Neural progenitor cell (in vitro differentiated cells): ENCODE measurements at regions not wholly inside any gene's neighbourhood (a gene's known extent, or its start where the extent isn't known, plus 50 kb on each side); places are given as distances from the start of the nearest gene placed in this dataset.

Source experiments
- DNase-seq: peaks from one replicate; pipeline ENCODE4 v3.0.0-alpha.2; 2016; ENCODE audit warnings: low spot score
- H2AFZ ChIP-seq: fragments of 200-600 bp; sonication (generic); replicated peaks from 2 replicates; pipeline ENCODE4 v1.6.1; 2016; ENCODE audit warnings: antibody characterized with exemption
- H3F3A ChIP-seq: fragments of 200-600 bp; sonication (generic); 2 replicates; pipeline ENCODE4 v1.6.1; 2016; ENCODE audit warnings: antibody characterized with exemption, low read depth
- H3K27ac ChIP-seq: fragments of 200-600 bp; sonication (generic); 2 replicates; pipeline ENCODE4 v1.5.1; 2016; ENCODE audit warnings: mild to moderate bottlenecking
- H3K27me3 ChIP-seq: fragments of 200-600 bp; sonication (generic); 2 replicates; pipeline ENCODE4 v1.6.1; 2016; ENCODE audit warnings: mild to moderate bottlenecking, moderate library complexity
- H3K36me3 ChIP-seq: fragments of 200-600 bp; sonication (generic); 2 replicates; pipeline ENCODE4 v1.5.1; 2016
- H3K4me1 ChIP-seq: fragments of 200-600 bp; sonication (generic); 2 replicates; pipeline ENCODE4 v1.6.1; 2016; ENCODE audit warnings: mixed run types
- H3K4me2 ChIP-seq: fragments of 200-600 bp; sonication (generic); 2 replicates; pipeline ENCODE4 v1.6.1; 2016
- H3K4me3 ChIP-seq: fragments of 200-600 bp; sonication (generic); 2 replicates; pipeline ENCODE4 v1.5.1; 2016
- H3K79me2 ChIP-seq: fragments of 200-600 bp; sonication (generic); 2 replicates; pipeline ENCODE4 v1.6.1; 2016; ENCODE audit warnings: low read depth
- H3K9ac ChIP-seq: fragments of 200-600 bp; sonication (generic); 2 replicates; pipeline ENCODE4 v1.6.1; 2016
- H3K9me3 ChIP-seq: fragments of 200-600 bp; sonication (generic); 2 replicates; pipeline ENCODE4 v1.5.1; 2016; ENCODE audit warnings: low read depth
- H4K20me1 ChIP-seq: fragments of 200-600 bp; sonication (generic); 2 replicates; pipeline ENCODE4 v1.6.1; 2016; ENCODE audit warnings: low read depth
- H3K27ac Mint-ChIP-seq: 3 replicates; pipeline ENCODE4 v1.8.0; 2021; ENCODE audit warnings: mixed read lengths
- H3K27me3 Mint-ChIP-seq: 2 replicates; pipeline ENCODE4 v1.8.0; 2022; ENCODE audit warnings: low read depth, mild to moderate bottlenecking, inconsistent platforms, moderate library complexity, mixed read lengths; ENCODE audit not compliant: insufficient read depth
- H3K36me3 Mint-ChIP-seq: 3 replicates; pipeline ENCODE4 v1.8.0; 2021; ENCODE audit warnings: mixed read lengths
- H3K4me1 Mint-ChIP-seq: 3 replicates; pipeline ENCODE4 v1.8.0; 2021; ENCODE audit warnings: mixed read lengths
- H3K4me3 Mint-ChIP-seq: 3 replicates; pipeline ENCODE4 v1.8.0; 2021; ENCODE audit warnings: mild to moderate bottlenecking, moderate library complexity, mixed read lengths
- H3K9me3 Mint-ChIP-seq: 3 replicates; pipeline ENCODE4 v1.8.0; 2020; ENCODE audit warnings: mixed read lengths
- CTCF ChIP-seq: fragments of 200-600 bp; sonication (generic); IDR thresholded peaks from 2 replicates; pipeline ENCODE4 v1.5.1; 2017; ENCODE audit warnings: antibody characterized with exemption, mild to moderate bottlenecking
- EZH2 ChIP-seq: fragments of 200-600 bp; sonication (generic); IDR thresholded peaks from 2 replicates; pipeline ENCODE4 v1.6.1; 2017; ENCODE audit warnings: antibody characterized with exemption, mild to moderate bottlenecking, moderate library complexity
- EZH2phosphoT487 ChIP-seq: fragments of 200-600 bp; sonication (generic); IDR thresholded peaks from 2 replicates; pipeline ENCODE4 v1.6.1; 2017; ENCODE audit warnings: antibody characterized with exemption

- Histone ChIP-seq H3K36me3 (no peaks in the 10 kb centered on the region), H3K4me3 (no peak overlapping the region), H3K9me3 (no peaks in the 10 kb centered on the region), H2AFZ (no peak overlapping the region), H3K4me2 (no peak overlapping the region), H3K9ac (no peak overlapping the region), H3K79me2 (no peaks in the 10 kb centered on the region), H3K27me3 (no peaks in the 10 kb centered on the region), H3F3A (no peaks in the 10 kb centered on the region), H4K20me1 (no peaks in the 10 kb centered on the region), H3K27ac (no peak overlapping the region), H3K4me1 (no peaks in the 10 kb centered on the region)
- no peaks in the 10 kb centered on the region for H3K36me3 Mint-ChIP-seq
- H3K27ac Mint-ChIP-seq, result no peak overlapping the region
- H3K27me3 Mint-ChIP-seq, result peaks cover 4% of the 10 kb centered on the region
- no peak overlapping the region for H3K4me3 Mint-ChIP-seq
- peaks cover 12% of the 10 kb centered on the region for H3K9me3 Mint-ChIP-seq
- TF ChIP-seq EZH2phosphoT487, result no peak
- no peak for TF ChIP-seq CTCF
- no peak for TF ChIP-seq EZH2
- no peak for DNase-seq
- no peaks in the 10 kb centered on the region for H3K4me1 Mint-ChIP-seq
Observed at GRCh38 chr3:34934660-34935059, 704.7 kb upstream of the ARPP21 start.

GRCh38 chr3:34938784-34939183 lies 700.5 kb upstream of the ARPP21 start:
- Histone ChIP-seq H3K4me3 (no peak overlapping the region), H3K27me3 (no peaks in the 10 kb centered on the region), H3K36me3 (no peaks in the 10 kb centered on the region), H3F3A (no peaks in the 10 kb centered on the region), H3K27ac (no peak overlapping the region), H3K79me2 (no peaks in the 10 kb centered on the region), H3K9ac (no peak overlapping the region), H3K4me1 (no peaks in the 10 kb centered on the region), H3K4me2 (no peak overlapping the region), H3K9me3 (no peaks in the 10 kb centered on the region), H2AFZ (no peak overlapping the region), H4K20me1 (no peaks in the 10 kb centered on the region)
- DNase-seq, result no peak
- H3K36me3 Mint-ChIP-seq, result no peaks in the 10 kb centered on the region
- no peak overlapping the region for H3K4me3 Mint-ChIP-seq
- TF ChIP-seq CTCF (no peak), EZH2 (no peak), EZH2phosphoT487 (no peak)
- H3K9me3 Mint-ChIP-seq, result no peaks in the 10 kb centered on the region
- H3K4me1 Mint-ChIP-seq, result no peaks in the 10 kb centered on the region
- no peaks in the 10 kb centered on the region for H3K27me3 Mint-ChIP-seq
- H3K27ac Mint-ChIP-seq, result no peak overlapping the region

GRCh38 chr3:34942256-34942655 lies 697.1 kb upstream of the ARPP21 start:
- H3K9me3 Mint-ChIP-seq, result no peaks in the 10 kb centered on the region
- no peaks in the 10 kb centered on the region for H3K4me1 Mint-ChIP-seq
- Histone ChIP-seq H3F3A (no peaks in the 10 kb centered on the region), H4K20me1 (no peaks in the 10 kb centered on the region), H3K4me2 (no peak overlapping the region), H3K4me1 (no peaks in the 10 kb centered on the region), H3K9ac (no peak overlapping the region), H3K4me3 (no peak overlapping the region), H2AFZ (no peak overlapping the region), H3K27me3 (no peaks in the 10 kb centered on the region), H3K36me3 (no peaks in the 10 kb centered on the region), H3K79me2 (no peaks in the 10 kb centered on the region), H3K9me3 (no peaks in the 10 kb centered on the region), H3K27ac (no peak overlapping the region)
- DNase-seq, result no peak
- no peaks in the 10 kb centered on the region for H3K27me3 Mint-ChIP-seq
- H3K36me3 Mint-ChIP-seq, result no peaks in the 10 kb centered on the region
- H3K4me3 Mint-ChIP-seq, result no peak overlapping the region
- H3K27ac Mint-ChIP-seq, result no peak overlapping the region
- no peak for TF ChIP-seq EZH2phosphoT487
- no peak for TF ChIP-seq EZH2
- no peak for TF ChIP-seq CTCF

GRCh38 chr3:34947834-34948233 lies 691.5 kb upstream of the ARPP21 start:
- H3K4me3 ChIP-seq, result no peak overlapping the region
- H3K4me1 ChIP-seq, result peaks cover 5% of the 10 kb centered on the region
- H3K27me3 ChIP-seq, result no peaks in the 10 kb centered on the region
- TF ChIP-seq EZH2 (no peak), EZH2phosphoT487 (no peak), CTCF (no peak)
- H3K36me3 ChIP-seq, result no peaks in the 10 kb centered on the region
- H4K20me1 ChIP-seq, result no peaks in the 10 kb centered on the region
- H3F3A ChIP-seq, result no peaks in the 10 kb centered on the region
- H2AFZ ChIP-seq, result no peak overlapping the region
- peak; percentile 14 for DNase-seq
- no peaks in the 10 kb centered on the region for H3K9me3 ChIP-seq
- no peak overlapping the region for H3K4me2 ChIP-seq
- H3K79me2 ChIP-seq, result no peaks in the 10 kb centered on the region
- Mint-ChIP-seq H3K4me1 (peaks cover 3% of the 10 kb centered on the region), H3K27me3 (peaks cover 3% of the 10 kb centered on the region), H3K4me3 (no peak overlapping the region), H3K36me3 (no peaks in the 10 kb centered on the region), H3K9me3 (peaks cover 7% of the 10 kb centered on the region), H3K27ac (no peak overlapping the region)
- no peak overlapping the region for H3K9ac ChIP-seq
- no peak overlapping the region for H3K27ac ChIP-seq
